ENCODE measurements at regions not wholly inside any gene's neighbourhood (a gene's known extent, or its start where the extent isn't known, plus 50 kb on each side); places are given as distances from the start of the nearest gene placed in this dataset.

- no peak overlapping the region for H3K4me3 ChIP-seq
- TF ChIP-seq CTCF (conservative IDR thresholded peaks at IDR 0.05; ENCODE audit: low read depth in 2 of 2) (peak in 1 of 2 experiments; percentile 90; a peak in 3 of 4 replicates), NANOG (IDR thresholded peaks at IDR 0.05; ENCODE audit: borderline replicate concordance) (no peak)
- Mint-ChIP-seq H3K36me3 (ENCODE audit: low read depth) (no peaks in the 10 kb centered on the region), H3K4me3 (no peak overlapping the region), H3K9me3 (no peaks in the 10 kb centered on the region), H3K4me1 (no peaks in the 10 kb centered on the region), H3K27me3 (ENCODE audit: insufficient read depth, low read depth, poor library complexity) (no peaks in the 10 kb centered on the region), H3K27ac (no peak overlapping the region)
- H4K20me1 ChIP-seq (replicated peaks; ENCODE audit: insufficient read depth) = no peaks in the 10 kb centered on the region
- no peak overlapping the region for H3K4me2 ChIP-seq
- no peak overlapping the region for H3K27ac ChIP-seq (ENCODE audit: low read depth)
- no peaks in the 10 kb centered on the region for H3K4me1 ChIP-seq (ENCODE audit: insufficient read depth)
- H3K79me2 ChIP-seq (replicated peaks; ENCODE audit: insufficient read depth) = no peaks in the 10 kb centered on the region
- no peaks in the 10 kb centered on the region for H3F3A ChIP-seq (replicated peaks; ENCODE audit: low read depth)
- H3K27me3 ChIP-seq (ENCODE audit: insufficient read depth) = no peaks in the 10 kb centered on the region
- H3K9me2 ChIP-seq (ENCODE audit: insufficient read depth) = no peaks in the 10 kb centered on the region
- peak; percentile 51 for DNase-seq (ENCODE audit: low spot score)
- no peak overlapping the region for H2AFZ ChIP-seq
- H3K36me3 ChIP-seq (ENCODE audit: insufficient read depth) = no peaks in the 10 kb centered on the region
- no peak for ATAC-seq
Observed at GRCh38 chr13:82480415-82480814, 1401.9 kb downstream of the SLITRK1 start.

DNA sequence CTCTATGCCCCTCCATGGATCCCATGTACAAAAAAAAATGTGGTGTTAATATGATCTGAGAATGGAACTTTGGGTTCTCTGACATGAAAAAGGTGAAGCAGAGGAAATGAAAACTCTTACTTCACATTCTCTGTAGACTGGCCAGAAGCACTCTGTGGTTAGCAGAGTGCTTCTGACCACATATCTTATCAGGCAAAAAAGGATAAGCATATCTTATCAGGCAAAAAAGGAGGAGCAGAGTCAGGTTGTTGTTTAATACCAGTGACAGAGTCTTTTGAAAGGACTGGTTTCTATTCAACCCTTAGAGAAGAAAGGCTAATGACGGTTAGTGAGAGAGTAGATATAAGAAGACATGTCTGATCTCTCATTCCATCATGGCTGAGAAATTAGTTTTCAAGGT lies 1404.8 kb downstream of the SLITRK1 start:
- no peak overlapping the region for H3K4me3 Mint-ChIP-seq
- Histone ChIP-seq H3K9me2 (ENCODE audit: insufficient read depth) (no peaks in the 10 kb centered on the region), H2AFZ (no peak overlapping the region), H4K20me1 (replicated peaks; ENCODE audit: insufficient read depth) (no peaks in the 10 kb centered on the region), H3K4me1 (ENCODE audit: insufficient read depth) (no peaks in the 10 kb centered on the region), H3K79me2 (replicated peaks; ENCODE audit: insufficient read depth) (no peaks in the 10 kb centered on the region), H3K36me3 (ENCODE audit: insufficient read depth) (no peaks in the 10 kb centered on the region), H3K4me3 (no peak overlapping the region), H3K27ac (ENCODE audit: low read depth) (no peak overlapping the region), H3K4me2 (no peak overlapping the region), H3F3A (replicated peaks; ENCODE audit: low read depth) (no peaks in the 10 kb centered on the region), H3K27me3 (ENCODE audit: insufficient read depth) (no peaks in the 10 kb centered on the region)
- no peaks in the 10 kb centered on the region for H3K4me1 Mint-ChIP-seq
- no peak for DNase-seq (ENCODE audit: low spot score)
- H3K36me3 Mint-ChIP-seq (ENCODE audit: low read depth) = no peaks in the 10 kb centered on the region
- H3K9me3 Mint-ChIP-seq = no peaks in the 10 kb centered on the region
- no peak for ATAC-seq
- H3K27me3 Mint-ChIP-seq (ENCODE audit: insufficient read depth, low read depth, poor library complexity) = no peaks in the 10 kb centered on the region
- H3K27ac Mint-ChIP-seq = no peak overlapping the region
- TF ChIP-seq ZNF462 (CRISPR knock-in tag; IDR thresholded peaks at IDR 0.05) (no peak), CREB1 (CRISPR knock-in tag; IDR thresholded peaks at IDR 0.05; ENCODE audit: low read depth) (no peak), CTCF (conservative IDR thresholded peaks at IDR 0.05; ENCODE audit: low read depth in 2 of 2) (no peak), JUNB (IDR thresholded peaks at IDR 0.05; ENCODE audit: unreplicated experiment) (no peak), NANOG (IDR thresholded peaks at IDR 0.05; ENCODE audit: borderline replicate concordance) (no peak)
- TF ChIP-seq, protein P1, sequence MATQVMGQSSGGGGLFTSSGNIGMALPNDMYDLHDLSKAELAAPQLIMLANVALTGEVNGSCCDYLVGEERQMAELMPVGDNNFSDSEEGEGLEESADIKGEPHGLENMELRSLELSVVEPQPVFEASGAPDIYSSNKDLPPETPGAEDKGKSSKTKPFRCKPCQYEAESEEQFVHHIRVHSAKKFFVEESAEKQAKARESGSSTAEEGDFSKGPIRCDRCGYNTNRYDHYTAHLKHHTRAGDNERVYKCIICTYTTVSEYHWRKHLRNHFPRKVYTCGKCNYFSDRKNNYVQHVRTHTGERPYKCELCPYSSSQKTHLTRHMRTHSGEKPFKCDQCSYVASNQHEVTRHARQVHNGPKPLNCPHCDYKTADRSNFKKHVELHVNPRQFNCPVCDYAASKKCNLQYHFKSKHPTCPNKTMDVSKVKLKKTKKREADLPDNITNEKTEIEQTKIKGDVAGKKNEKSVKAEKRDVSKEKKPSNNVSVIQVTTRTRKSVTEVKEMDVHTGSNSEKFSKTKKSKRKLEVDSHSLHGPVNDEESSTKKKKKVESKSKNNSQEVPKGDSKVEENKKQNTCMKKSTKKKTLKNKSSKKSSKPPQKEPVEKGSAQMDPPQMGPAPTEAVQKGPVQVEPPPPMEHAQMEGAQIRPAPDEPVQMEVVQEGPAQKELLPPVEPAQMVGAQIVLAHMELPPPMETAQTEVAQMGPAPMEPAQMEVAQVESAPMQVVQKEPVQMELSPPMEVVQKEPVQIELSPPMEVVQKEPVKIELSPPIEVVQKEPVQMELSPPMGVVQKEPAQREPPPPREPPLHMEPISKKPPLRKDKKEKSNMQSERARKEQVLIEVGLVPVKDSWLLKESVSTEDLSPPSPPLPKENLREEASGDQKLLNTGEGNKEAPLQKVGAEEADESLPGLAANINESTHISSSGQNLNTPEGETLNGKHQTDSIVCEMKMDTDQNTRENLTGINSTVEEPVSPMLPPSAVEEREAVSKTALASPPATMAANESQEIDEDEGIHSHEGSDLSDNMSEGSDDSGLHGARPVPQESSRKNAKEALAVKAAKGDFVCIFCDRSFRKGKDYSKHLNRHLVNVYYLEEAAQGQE (IDR thresholded peaks at IDR 0.05; ENCODE audit: unreplicated experiment) = no peak
